ENCODE measurements at regions not wholly inside any gene's neighbourhood (a gene's known extent, or its start where the extent isn't known, plus 50 kb on each side); places are given as distances from the start of the nearest gene placed in this dataset.

GRCh38 chr16:50924759-50925545 is 183.1 kb downstream of the CYLD start:
- DNase-seq (ENCODE audit: low read depth in 3 of 3) = no peak

DNA sequence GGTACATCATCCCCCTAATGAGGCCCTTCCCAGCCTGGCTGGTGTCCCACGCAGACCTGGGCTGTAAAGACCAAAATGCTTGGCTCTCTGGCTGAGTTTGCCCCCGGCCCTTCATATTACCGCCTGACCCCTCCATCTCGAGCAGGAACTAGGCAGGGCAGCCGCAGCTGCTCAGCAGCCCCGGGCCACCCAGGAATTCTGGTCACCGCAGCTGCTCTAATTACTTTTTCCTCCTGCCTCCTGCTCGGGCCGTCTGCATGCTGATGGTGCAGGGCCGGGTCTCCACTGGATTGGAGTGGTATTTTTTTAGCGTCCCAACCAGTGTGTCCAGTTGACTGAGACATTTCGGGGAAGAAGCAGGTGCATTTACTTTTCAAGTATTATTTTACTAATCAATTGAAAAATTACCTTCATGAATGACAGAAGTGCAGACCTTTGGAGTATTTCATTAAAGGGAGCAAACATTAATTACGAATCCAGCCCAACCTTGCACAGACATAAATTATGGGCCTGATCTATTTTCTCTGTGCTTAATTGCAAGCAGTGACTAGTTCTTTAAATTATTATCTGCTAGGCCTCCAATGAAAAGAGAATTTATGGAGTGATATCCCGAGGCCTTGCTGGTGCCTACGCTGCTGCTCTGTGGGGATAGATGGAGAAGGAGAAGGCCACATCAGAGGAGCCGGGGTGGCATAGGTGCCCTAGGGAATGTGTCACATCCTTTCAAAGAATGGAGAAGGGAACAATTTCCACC is 176.2 kb downstream of the CYLD start:
- DNase-seq (ENCODE audit: low read depth in 3 of 3) = no peak

DNA sequence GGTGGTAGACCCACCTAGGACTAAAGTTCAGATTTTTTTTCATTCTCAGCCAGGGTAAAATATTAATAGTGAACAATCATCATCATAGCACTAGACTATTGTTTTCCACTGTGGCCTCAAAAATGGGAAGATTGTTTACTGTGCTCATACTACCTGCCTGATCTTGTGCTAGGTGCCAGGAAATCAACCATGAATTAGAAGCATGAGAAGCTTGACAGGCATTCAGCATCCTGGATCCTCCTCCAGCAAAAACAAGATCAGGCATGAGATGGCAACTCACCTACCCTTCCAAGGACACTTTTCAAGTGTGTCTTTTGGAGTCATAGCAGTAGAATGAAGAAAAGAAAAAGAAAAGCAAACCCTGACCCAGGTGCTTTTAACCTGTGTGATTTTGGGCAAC is 174.2 kb downstream of the CYLD start:
- DNase-seq (ENCODE audit: low read depth in 3 of 3) = no peak

- DNase-seq (ENCODE audit: low read depth in 3 of 3) = no peak
Observed at GRCh38 chr16:50915120-50915519, 173.2 kb downstream of the CYLD start.

DNA sequence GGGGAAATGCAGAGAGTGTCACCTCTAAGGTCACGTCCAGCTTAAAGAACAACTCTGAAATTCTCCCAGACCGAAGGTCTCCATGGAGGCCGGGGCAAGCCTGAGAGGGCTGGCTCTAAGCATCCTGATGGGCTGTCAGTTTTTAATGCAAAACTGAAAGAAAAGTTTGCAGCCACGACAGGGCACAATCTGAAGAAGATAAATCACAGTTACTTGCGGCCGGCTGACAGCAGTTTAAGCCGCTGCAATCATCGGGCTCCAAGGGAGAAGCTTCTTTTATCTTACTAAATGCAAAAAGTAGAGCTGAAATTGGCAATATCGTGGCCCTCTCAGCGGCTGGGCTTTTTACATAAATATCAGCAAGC is 168.8 kb downstream of the CYLD start:
- no peak for DNase-seq (ENCODE audit: low read depth in 3 of 3)

DNA sequence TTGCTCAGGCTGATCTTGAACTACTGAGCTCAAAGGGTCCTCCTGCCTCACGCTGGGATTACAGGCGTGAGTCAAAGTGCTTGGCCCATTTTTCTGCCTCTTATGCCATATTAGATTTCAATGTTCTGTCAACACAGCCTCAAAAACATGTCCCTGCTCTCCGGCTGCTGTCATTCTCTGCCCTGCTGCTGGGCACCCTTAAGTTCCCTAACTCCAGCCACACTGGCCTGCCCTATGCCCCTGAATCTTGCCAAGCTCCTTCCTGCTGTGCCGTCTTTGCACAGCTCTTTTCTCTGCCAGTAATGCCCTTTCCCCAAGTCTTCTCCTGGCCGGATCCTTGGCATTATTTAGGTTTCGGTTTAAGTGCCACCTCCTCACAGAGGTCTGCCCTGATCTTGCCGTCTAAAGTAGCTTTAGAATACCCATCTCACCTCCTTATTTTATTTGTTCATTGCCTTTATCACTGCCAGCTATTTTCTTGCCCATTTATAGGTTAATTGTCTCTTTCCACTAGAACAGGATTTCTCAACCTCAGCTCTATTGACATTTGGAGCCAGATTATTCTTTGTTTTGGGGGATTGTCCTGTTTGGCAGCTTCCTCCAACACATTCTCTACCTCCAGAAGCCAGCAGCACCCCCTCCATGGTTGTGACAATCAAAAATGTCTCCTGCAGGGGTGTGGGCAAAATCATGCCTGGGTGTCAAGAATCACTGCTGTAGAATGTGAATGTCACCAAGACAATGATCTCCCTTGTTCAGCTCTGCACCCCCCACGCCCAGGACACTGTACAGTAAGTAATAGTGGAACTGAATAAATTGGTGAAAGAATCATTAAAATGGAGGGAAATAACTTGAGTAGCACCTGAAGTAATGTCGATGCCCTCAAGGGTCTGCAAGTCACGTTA is 168.2 kb downstream of the CYLD start:
- no peak for DNase-seq (ENCODE audit: low read depth in 3 of 3)

- DNase-seq (ENCODE audit: low read depth in 3 of 3) = no peak
Observed at GRCh38 chr16:50908468-50908867, 166.6 kb downstream of the CYLD start.

GRCh38 chr16:50906454-50906853 is 164.6 kb downstream of the CYLD start:
- DNase-seq (ENCODE audit: low read depth in 3 of 3) = no peak

GRCh38 chr16:50902457-50902856 is 160.6 kb downstream of the CYLD start:
- DNase-seq (ENCODE audit: low read depth in 3 of 3) = no peak

DNA sequence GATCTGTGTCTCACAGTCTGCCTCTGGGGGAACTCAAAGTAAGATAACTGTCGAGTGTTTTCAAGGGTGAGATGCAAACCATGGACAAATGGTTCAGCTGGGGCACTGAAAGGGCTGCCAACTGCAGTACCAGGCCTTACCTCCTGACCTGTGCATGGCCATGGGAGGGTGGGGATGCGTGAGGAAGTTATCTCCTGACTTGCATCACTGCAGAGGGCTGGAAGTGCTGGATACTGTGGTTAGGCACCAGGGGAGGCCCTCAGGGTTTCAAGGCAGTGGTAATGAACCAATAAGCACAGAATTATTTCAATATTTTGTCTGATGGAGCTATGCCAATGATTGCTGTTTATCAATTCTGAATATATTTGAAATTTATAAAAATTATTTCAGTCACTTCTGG is 159.2 kb downstream of the CYLD start:
- DNase-seq (ENCODE audit: low read depth in 3 of 3) = no peak

GRCh38 chr16:50900391-50900942 is 158.6 kb downstream of the CYLD start:
- no peak for DNase-seq (ENCODE audit: low read depth in 3 of 3)

DNA sequence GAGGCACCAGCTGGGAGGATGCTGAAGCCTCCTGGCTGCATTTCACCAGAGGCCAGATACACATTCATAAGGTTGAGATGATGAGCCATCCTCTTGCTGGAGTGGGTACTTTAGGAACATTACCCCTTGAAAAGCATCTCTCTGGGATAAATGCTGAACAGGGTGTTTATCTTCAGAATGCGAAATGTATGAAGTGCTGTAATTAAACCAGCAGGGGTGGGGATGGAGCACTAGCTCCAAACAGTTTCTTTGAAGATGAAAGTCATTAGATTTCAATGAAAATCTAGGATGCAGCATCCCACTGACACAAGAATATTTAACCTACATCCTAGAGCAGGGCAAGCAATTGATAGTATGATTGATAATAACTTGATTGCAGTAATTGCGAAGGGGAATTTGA is 158.1 kb downstream of the CYLD start:
- no peak for DNase-seq (ENCODE audit: low read depth in 3 of 3)

- DNase-seq (ENCODE audit: low read depth in 3 of 3) = no peak
Observed at GRCh38 chr16:50889746-50890145, 147.9 kb downstream of the CYLD start.

GRCh38 chr16:50889276-50889675 is 147.4 kb downstream of the CYLD start:
- DNase-seq (ENCODE audit: low read depth in 3 of 3) = no peak

GRCh38 chr16:50888486-50889261 is 146.8 kb downstream of the CYLD start:
- DNase-seq (ENCODE audit: low read depth in 3 of 3) = no peak

DNA sequence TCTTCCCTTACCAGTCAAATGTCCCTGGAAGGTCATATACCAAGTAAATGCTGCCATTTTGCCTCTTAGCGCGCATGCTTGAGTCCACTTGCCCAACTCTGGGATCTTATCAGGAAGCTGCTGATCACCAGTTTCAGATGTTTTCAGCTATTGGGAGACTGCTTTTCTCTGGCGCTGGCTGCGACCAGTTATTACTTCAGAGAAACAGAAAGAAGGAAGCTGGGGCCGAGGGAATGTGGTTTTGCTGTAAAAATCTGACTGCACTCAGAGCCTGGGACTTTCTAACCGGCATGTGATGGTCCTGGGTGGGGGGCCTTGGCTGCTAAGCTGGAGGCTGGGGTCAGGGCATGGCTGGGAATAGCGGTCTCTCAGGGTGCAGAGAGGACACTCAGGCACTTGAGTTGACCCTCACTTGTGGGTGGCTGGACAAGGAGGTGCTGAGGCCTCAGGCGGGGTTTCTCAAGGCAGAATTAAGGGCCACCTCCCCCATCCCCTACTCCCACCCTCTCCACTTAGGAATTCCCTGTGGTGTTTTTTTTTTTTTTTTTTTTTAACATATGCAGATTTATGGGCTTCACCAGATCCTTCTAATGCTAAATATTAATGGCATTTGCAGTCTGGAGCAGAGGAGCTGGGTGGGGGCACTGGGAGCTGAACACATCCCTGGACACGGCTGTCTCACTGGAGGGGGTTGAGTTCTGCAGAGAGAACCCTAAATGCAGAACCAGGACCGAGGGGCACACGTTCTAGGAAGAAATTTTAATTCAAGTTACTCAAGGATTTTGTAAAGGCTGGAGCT is 145.8 kb downstream of the CYLD start:
- no peak for DNase-seq (ENCODE audit: low read depth in 3 of 3)

- peak in 1 of 3 experiments; percentile 23 for DNase-seq (ENCODE audit: low read depth in 3 of 3)
Observed at GRCh38 chr16:50884066-50884860, 142.4 kb downstream of the CYLD start.

DNA sequence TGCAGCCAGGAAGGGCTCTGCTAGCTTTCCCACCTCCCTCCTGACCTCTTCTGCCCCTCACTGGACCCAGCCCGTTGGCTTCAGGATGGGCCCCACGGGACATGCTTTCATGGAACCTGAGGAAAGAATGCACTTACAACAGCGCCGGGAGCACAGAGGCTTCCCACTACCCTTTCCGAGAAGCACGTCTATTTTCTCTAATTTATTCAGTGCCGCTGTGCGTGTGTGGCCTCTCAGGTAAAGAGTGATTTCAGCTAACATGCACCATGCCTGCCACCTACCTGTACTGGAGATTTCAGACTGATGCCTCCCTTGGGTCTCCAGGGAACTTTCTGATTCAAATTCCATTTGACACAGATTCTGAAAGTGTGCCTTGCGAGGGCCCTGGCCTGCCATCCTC is 140.1 kb downstream of the CYLD start:
- DNase-seq (ENCODE audit: low read depth in 3 of 3) = no peak

DNA sequence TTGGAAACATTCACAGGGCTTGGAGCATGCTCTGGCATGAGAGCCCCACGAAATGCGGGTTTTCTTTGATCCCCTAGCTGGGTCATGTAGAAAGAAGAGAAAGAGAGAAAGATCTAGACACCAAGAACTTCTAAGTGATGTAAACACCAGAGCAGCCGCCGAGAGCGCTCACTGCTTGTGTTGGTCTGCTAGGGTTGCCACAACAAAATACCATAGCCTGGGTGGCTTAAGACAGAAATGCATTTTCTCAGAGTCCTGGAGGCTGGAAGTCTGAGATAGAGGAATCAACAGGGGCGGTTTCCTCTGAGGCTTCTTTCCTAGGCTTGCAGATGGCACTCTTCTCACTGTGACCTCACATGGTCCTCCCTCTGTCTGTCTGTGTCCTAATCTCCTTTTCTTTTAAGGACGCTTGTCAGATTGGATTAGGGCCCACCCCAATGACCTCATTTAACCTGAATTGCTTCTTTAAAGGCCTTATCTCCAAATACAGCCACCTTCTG is 139.5 kb downstream of the CYLD start:
- DNase-seq (ENCODE audit: low read depth in 3 of 3) = no peak

Data from stimulated activated CD4-positive, alpha-beta T cell treated with anti-CD3 and anti-CD28 coated beads, TNF-alpha, amount 100 ng/mL, for 24 hours (primary cell).